Glutamatergic neuron (in vitro differentiated cells): ENCODE measurements at regions not wholly inside any gene's neighbourhood (a gene's known extent, or its start where the extent isn't known, plus 50 kb on each side); places are given as distances from the start of the nearest gene placed in this dataset.

Experiments used
- DNase-seq: peaks from one replicate; pipeline ENCODE4 v3.0.0; 2022
- H3K27ac Mint-ChIP-seq: one replicate; pipeline ENCODE4 v1.8.0; 2020; ENCODE audit warnings: mild to moderate bottlenecking, mixed read lengths, inconsistent platforms; ENCODE audit not compliant: unreplicated experiment
- H3K27me3 Mint-ChIP-seq: one replicate; pipeline ENCODE4 v1.8.0; 2020; ENCODE audit warnings: mild to moderate bottlenecking, moderate library complexity, mixed read lengths, inconsistent platforms; ENCODE audit not compliant: unreplicated experiment
- H3K36me3 Mint-ChIP-seq: one replicate; pipeline ENCODE4 v1.8.0; 2020; ENCODE audit warnings: mild to moderate bottlenecking, mixed read lengths, inconsistent platforms; ENCODE audit not compliant: unreplicated experiment
- H3K4me1 Mint-ChIP-seq: one replicate; pipeline ENCODE4 v1.8.0; 2020; ENCODE audit warnings: mild to moderate bottlenecking, low read depth, mixed read lengths, inconsistent platforms; ENCODE audit not compliant: unreplicated experiment
- H3K4me3 Mint-ChIP-seq: one replicate; pipeline ENCODE4 v1.8.0; 2020; ENCODE audit warnings: mild to moderate bottlenecking, mixed read lengths, inconsistent platforms; ENCODE audit not compliant: unreplicated experiment
- H3K9me3 Mint-ChIP-seq: one replicate; pipeline ENCODE4 v1.8.0; 2020; ENCODE audit warnings: mild to moderate bottlenecking, moderate library complexity, mixed read lengths, inconsistent platforms; ENCODE audit not compliant: unreplicated experiment
- CTCF ChIP-seq: fragments of 200-600 bp; sonication (generic); IDR thresholded peaks from one replicate; pipeline ENCODE4 v1.5.0; 2021; ENCODE audit not compliant: partially characterized antibody, unreplicated experiment

DNA sequence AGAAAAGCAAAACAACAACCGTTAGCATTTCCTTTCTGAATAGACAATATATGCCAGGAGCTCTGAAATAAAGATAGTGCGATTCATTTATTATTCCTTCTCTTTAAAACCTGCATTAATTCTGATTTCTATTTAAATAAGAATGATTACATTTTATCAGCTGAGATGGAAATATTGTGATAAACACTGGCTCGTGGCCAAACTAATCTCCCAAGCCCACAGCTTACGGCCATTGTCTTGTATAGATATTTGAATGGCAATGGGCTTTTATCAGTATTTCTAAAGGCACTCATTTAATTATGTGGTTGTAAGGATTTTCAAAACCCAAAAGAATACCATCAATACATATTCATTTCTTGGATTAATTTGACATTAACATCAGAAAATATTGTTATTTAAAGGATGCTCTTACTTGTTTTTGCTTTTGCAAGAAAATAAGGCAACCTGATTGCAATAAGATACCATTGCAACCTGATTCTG lies 123.7 kb upstream of the IRX5 start:
- H3K4me3 Mint-ChIP-seq: no peak overlapping the region
- no peaks in the 10 kb centered on the region for H3K36me3 Mint-ChIP-seq
- no peaks in the 10 kb centered on the region for H3K4me1 Mint-ChIP-seq
- DNase-seq: no peak
- no peak for TF ChIP-seq CTCF
- no peak overlapping the region for H3K27ac Mint-ChIP-seq
- H3K9me3 Mint-ChIP-seq: peaks cover 2% of the 10 kb centered on the region
- H3K27me3 Mint-ChIP-seq: no peaks in the 10 kb centered on the region

DNA sequence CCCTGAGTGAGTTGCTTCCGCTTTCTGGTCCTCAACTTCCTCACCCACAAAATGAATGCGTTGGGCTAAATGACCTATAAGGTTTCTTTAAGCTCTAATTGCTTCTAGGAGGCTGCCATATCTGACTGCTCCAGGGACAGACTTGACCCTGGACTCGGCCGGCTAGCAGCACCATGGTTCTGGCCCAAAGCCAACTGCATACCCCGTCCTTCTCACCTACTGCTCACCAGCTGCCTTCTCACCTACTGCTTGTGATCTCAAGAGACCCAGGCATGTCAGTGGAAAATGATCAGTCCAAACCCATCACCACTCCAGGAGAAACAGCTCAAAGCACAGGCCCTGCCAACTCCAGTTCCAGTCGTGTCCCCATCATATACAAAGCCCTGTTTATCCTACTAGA lies 124.3 kb upstream of the IRX5 start:
- Mint-ChIP-seq H3K9me3 (peaks cover 2% of the 10 kb centered on the region), H3K27ac (no peak overlapping the region), H3K36me3 (no peaks in the 10 kb centered on the region), H3K27me3 (no peaks in the 10 kb centered on the region), H3K4me1 (no peaks in the 10 kb centered on the region), H3K4me3 (no peak overlapping the region)
- DNase-seq: no peak
- no peak for TF ChIP-seq CTCF

DNA sequence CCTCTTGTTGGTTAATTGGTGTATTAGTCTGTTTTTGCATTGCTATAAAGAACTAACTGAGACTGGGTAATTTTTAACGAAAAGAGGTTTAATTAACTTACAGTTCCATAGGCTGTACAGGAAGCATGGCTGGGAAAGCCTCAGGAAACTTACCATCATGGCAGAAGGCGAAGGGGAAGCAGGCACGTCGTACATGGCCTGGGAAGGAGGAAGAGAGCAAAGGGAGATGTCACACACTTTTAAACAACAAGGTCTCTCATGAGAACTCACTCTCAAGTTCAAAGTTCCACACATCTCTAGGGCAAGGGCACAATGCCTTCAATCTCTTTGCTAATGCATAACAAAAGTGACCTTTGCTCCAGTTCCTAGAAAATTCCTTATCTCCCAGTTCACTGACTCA lies 125.0 kb upstream of the IRX5 start:
- DNase-seq: no peak
- Mint-ChIP-seq H3K27ac (no peak overlapping the region), H3K27me3 (no peaks in the 10 kb centered on the region), H3K4me1 (peaks cover 3% of the 10 kb centered on the region), H3K36me3 (no peaks in the 10 kb centered on the region), H3K9me3 (peaks cover 2% of the 10 kb centered on the region), H3K4me3 (no peak overlapping the region)
- TF ChIP-seq CTCF: no peak

- no peaks in the 10 kb centered on the region for H3K27me3 Mint-ChIP-seq
- H3K9me3 Mint-ChIP-seq: no peaks in the 10 kb centered on the region
- TF ChIP-seq CTCF: no peak
- no peak overlapping the region for H3K27ac Mint-ChIP-seq
- H3K4me1 Mint-ChIP-seq: peaks cover 6% of the 10 kb centered on the region
- DNase-seq: peak; percentile 51
- no peak overlapping the region for H3K4me3 Mint-ChIP-seq
- no peaks in the 10 kb centered on the region for H3K36me3 Mint-ChIP-seq
Observed at GRCh38 chr16:54801057-54801844, 129.4 kb upstream of the IRX5 start.

GRCh38 chr16:54798267-54798666 lies 132.4 kb upstream of the IRX5 start:
- no peak overlapping the region for H3K4me3 Mint-ChIP-seq
- H3K27me3 Mint-ChIP-seq: no peaks in the 10 kb centered on the region
- DNase-seq: no peak
- no peaks in the 10 kb centered on the region for H3K9me3 Mint-ChIP-seq
- peaks cover 6% of the 10 kb centered on the region for H3K4me1 Mint-ChIP-seq
- no peak for TF ChIP-seq CTCF
- H3K27ac Mint-ChIP-seq: no peak overlapping the region
- H3K36me3 Mint-ChIP-seq: no peaks in the 10 kb centered on the region
